ENCODE measurements at regions not wholly inside any gene's neighbourhood (a gene's known extent, or its start where the extent isn't known, plus 50 kb on each side); places are given as distances from the start of the nearest gene placed in this dataset.

DNA sequence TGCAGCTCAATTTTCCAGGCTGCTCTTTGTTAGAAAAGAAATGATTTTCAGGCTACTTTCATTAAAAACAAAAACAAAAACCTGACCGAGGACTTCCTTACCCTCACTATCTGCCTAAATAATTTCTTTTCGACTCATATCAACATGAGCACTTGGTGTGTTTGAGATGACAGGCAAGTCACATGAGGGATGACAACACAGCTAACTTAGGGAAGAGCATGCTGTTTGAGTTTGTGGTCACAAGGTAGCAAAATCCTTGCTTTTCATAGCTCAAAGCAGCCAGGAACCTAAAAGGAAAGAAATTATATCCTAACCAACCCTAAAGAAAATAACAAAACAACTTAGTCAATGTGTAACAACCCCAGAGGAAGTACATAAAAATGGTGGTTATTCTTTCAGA lies 459.5 kb downstream of the KIF16B start:
- Histone ChIP-seq H4K20me1 (ENCODE audit: control insufficient read depth, extremely low read depth, insufficient read depth, low read length) (no peaks in the 10 kb centered on the region), H2AFZ (ENCODE audit: low read length) (no peak overlapping the region), H3K27ac (ENCODE audit: insufficient read depth, low read length) (no peak overlapping the region), H3K79me2 (ENCODE audit: control insufficient read depth, insufficient read depth, low read length) (no peaks in the 10 kb centered on the region), H3K9me3 (ENCODE audit: control insufficient read depth, insufficient read depth, low read depth, low read length) (no peaks in the 10 kb centered on the region), H3K4me2 (ENCODE audit: extremely low read depth, insufficient read depth, low read length) (no peak overlapping the region), H3K36me3 (ENCODE audit: control insufficient read depth, insufficient read depth, low read length) (no peaks in the 10 kb centered on the region), H3K4me3 (replicated peaks in 1 of 4; ENCODE audit: control extremely low read depth in 1 of 4, insufficient read depth in 1 of 4, low read depth in 3 of 4, low read length in 4 of 4) (no peak overlapping the region), H3K9ac (ENCODE audit: insufficient read depth, low read length) (no peak overlapping the region), H3K4me1 (ENCODE audit: control insufficient read depth, extremely low read depth, insufficient read depth, low read length) (no peaks in the 10 kb centered on the region), H3K27me3 (ENCODE audit: control insufficient read depth, insufficient read depth, low read length) (no peaks in the 10 kb centered on the region)
- no peak for DNase-seq (ENCODE audit: low read depth in 2 of 2)
- no peak for TF ChIP-seq EZH2 (IDR thresholded peaks at IDR 0.05; ENCODE audit: low read length, missing control alignments)
- TF ChIP-seq, protein P1, sequence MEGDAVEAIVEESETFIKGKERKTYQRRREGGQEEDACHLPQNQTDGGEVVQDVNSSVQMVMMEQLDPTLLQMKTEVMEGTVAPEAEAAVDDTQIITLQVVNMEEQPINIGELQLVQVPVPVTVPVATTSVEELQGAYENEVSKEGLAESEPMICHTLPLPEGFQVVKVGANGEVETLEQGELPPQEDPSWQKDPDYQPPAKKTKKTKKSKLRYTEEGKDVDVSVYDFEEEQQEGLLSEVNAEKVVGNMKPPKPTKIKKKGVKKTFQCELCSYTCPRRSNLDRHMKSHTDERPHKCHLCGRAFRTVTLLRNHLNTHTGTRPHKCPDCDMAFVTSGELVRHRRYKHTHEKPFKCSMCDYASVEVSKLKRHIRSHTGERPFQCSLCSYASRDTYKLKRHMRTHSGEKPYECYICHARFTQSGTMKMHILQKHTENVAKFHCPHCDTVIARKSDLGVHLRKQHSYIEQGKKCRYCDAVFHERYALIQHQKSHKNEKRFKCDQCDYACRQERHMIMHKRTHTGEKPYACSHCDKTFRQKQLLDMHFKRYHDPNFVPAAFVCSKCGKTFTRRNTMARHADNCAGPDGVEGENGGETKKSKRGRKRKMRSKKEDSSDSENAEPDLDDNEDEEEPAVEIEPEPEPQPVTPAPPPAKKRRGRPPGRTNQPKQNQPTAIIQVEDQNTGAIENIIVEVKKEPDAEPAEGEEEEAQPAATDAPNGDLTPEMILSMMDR (conservative IDR thresholded peaks at IDR 0.05 in 1 of 2, IDR thresholded peaks at IDR 0.05 in 1 of 2; ENCODE audit: low read depth in 1 of 2, low read length in 2 of 2) = no peak

DNA sequence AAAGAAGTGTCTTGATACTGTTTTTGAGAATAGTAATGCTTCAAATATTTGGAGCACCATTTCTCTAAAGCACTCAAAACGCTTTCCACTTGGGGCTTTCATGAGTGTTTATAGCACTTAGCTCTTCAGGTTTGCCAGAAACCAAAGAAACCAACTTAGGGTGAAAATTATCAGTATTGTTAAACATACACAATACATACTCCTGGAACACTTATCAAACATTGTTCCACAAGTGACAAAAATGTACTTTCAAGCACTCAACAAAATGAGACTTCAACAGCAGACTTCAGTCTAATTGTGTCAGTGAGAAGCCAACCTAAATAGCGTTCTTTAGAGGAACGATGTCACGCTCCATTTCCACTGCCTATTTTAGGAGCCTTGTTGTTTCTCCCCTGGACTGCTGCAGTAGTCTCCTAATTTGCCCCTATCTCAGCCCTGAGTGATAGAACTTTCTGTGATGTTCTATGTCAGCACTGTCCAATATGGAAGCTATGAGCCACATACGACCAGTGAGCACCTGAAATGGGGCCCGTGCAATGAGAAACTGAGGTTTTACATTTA lies 461.3 kb downstream of the KIF16B start:
- no peak overlapping the region for H3K27ac ChIP-seq (ENCODE audit: insufficient read depth, low read length)
- no peak overlapping the region for H3K4me2 ChIP-seq (ENCODE audit: extremely low read depth, insufficient read depth, low read length)
- H3K9me3 ChIP-seq (ENCODE audit: control insufficient read depth, insufficient read depth, low read depth, low read length) = no peaks in the 10 kb centered on the region
- H3K36me3 ChIP-seq (ENCODE audit: control insufficient read depth, insufficient read depth, low read length) = no peaks in the 10 kb centered on the region
- no peak overlapping the region for H2AFZ ChIP-seq (ENCODE audit: low read length)
- no peaks in the 10 kb centered on the region for H3K4me1 ChIP-seq (ENCODE audit: control insufficient read depth, extremely low read depth, insufficient read depth, low read length)
- H3K27me3 ChIP-seq (ENCODE audit: control insufficient read depth, insufficient read depth, low read length) = no peaks in the 10 kb centered on the region
- H3K4me3 ChIP-seq (replicated peaks in 1 of 4; ENCODE audit: control extremely low read depth in 1 of 4, insufficient read depth in 1 of 4, low read depth in 3 of 4, low read length in 4 of 4) = no peak overlapping the region
- no peaks in the 10 kb centered on the region for H4K20me1 ChIP-seq (ENCODE audit: control insufficient read depth, extremely low read depth, insufficient read depth, low read length)
- H3K79me2 ChIP-seq (ENCODE audit: control insufficient read depth, insufficient read depth, low read length) = no peaks in the 10 kb centered on the region
- DNase-seq (ENCODE audit: low read depth in 2 of 2) = no peak
- H3K9ac ChIP-seq (ENCODE audit: insufficient read depth, low read length) = no peak overlapping the region
- TF ChIP-seq, protein P1 (conservative IDR thresholded peaks at IDR 0.05 in 1 of 2, IDR thresholded peaks at IDR 0.05 in 1 of 2; ENCODE audit: low read depth in 1 of 2, low read length in 2 of 2) = no peak
- no peak for TF ChIP-seq EZH2 (IDR thresholded peaks at IDR 0.05; ENCODE audit: low read length, missing control alignments)

DNA sequence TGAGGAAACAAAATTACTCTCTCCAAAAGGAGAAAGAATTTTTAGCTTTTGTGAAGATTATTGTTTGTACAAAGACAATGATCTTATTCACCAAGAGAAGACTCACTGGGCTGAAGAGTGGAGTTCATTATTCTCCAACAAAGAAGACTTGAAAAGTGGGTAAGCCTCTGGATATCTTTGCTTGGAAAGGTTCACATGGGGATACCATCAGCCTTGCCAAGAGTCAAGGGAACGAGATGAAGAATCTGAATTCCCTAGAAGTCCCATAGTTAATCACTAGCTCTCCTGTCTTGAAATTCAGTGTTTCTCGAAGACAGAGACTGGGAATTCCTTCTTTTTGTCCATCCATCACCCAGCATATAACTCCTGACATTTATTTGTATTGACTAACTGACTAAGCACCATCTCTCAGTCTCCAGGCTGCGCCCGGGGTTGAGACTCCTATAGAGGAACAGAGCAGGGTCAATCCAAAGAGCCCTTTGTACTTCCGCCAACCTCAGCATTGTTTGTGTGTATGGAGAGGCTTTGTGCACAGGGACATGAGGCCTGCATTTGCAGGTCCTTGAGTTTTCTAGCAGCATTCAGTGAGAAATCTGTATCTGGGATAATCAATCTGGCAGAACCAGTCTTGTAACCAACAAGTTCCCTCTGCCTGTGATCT lies 461.9 kb downstream of the KIF16B start:
- Histone ChIP-seq H3K4me1 (ENCODE audit: control insufficient read depth, extremely low read depth, insufficient read depth, low read length) (no peaks in the 10 kb centered on the region), H3K79me2 (ENCODE audit: control insufficient read depth, insufficient read depth, low read length) (no peaks in the 10 kb centered on the region), H3K9ac (ENCODE audit: insufficient read depth, low read length) (no peak overlapping the region), H3K27me3 (ENCODE audit: control insufficient read depth, insufficient read depth, low read length) (no peaks in the 10 kb centered on the region), H3K4me3 (replicated peaks in 1 of 4; ENCODE audit: control extremely low read depth in 1 of 4, insufficient read depth in 1 of 4, low read depth in 3 of 4, low read length in 4 of 4) (no peak overlapping the region), H3K9me3 (ENCODE audit: control insufficient read depth, insufficient read depth, low read depth, low read length) (no peaks in the 10 kb centered on the region), H2AFZ (ENCODE audit: low read length) (no peak overlapping the region), H4K20me1 (ENCODE audit: control insufficient read depth, extremely low read depth, insufficient read depth, low read length) (no peaks in the 10 kb centered on the region), H3K4me2 (ENCODE audit: extremely low read depth, insufficient read depth, low read length) (no peak overlapping the region), H3K27ac (ENCODE audit: insufficient read depth, low read length) (no peak overlapping the region), H3K36me3 (ENCODE audit: control insufficient read depth, insufficient read depth, low read length) (no peaks in the 10 kb centered on the region)
- no peak for TF ChIP-seq EZH2 (IDR thresholded peaks at IDR 0.05; ENCODE audit: low read length, missing control alignments)
- TF ChIP-seq, protein P1 (conservative IDR thresholded peaks at IDR 0.05 in 1 of 2, IDR thresholded peaks at IDR 0.05 in 1 of 2; ENCODE audit: low read depth in 1 of 2, low read length in 2 of 2) = no peak
- no peak for DNase-seq (ENCODE audit: low read depth in 2 of 2)

All from fibroblast of lung (primary cell).